Inflammatory macrophage treated with lipopolysaccharide for 1 hour (primary cell): ENCODE measurements at regions not wholly inside any gene's neighbourhood (a gene's known extent, or its start where the extent isn't known, plus 50 kb on each side); places are given as distances from the start of the nearest gene placed in this dataset.

Experiments used
- DNase-seq, 2 donors: peaks; one replicate each; pipeline ENCODE4 v3.0.0-alpha.2; 2020 to 2022

- no peak for DNase-seq
These were observed 320.3 kb downstream of the BMP2 start for GRCh38 chr20:7087803-7088202.

GRCh38 chr20:7090001-7090400 lies 322.5 kb downstream of the BMP2 start:
- DNase-seq, result no peak

GRCh38 chr20:7090811-7091210 lies 323.3 kb downstream of the BMP2 start:
- no peak for DNase-seq

GRCh38 chr20:7091655-7092054 lies 324.2 kb downstream of the BMP2 start:
- no peak for DNase-seq

- peak; percentile 7 to 62 for DNase-seq
These were observed 327.0 kb downstream of the BMP2 start for GRCh38 chr20:7094438-7094997.

GRCh38 chr20:7106910-7107309 lies 339.4 kb downstream of the BMP2 start:
- DNase-seq, result no peak

GRCh38 chr20:7108929-7109328 lies 341.4 kb downstream of the BMP2 start:
- DNase-seq, result no peak

GRCh38 chr20:7113577-7114466 lies 346.3 kb downstream of the BMP2 start:
- peak in 1 of 2 donors; percentile 3 for DNase-seq

GRCh38 chr20:7123457-7123856 lies 356.0 kb downstream of the BMP2 start:
- no peak for DNase-seq

GRCh38 chr20:7124120-7124519 lies 356.6 kb downstream of the BMP2 start:
- DNase-seq, result no peak

GRCh38 chr20:7136886-7137285 lies 369.4 kb downstream of the BMP2 start:
- no peak for DNase-seq

GRCh38 chr20:7137395-7138151 lies 370.1 kb downstream of the BMP2 start:
- DNase-seq, result no peak

- DNase-seq, result no peak
These were observed 377.0 kb downstream of the BMP2 start for GRCh38 chr20:7144464-7144863.

GRCh38 chr20:7146552-7147219 lies 379.2 kb downstream of the BMP2 start:
- DNase-seq, result no peak

GRCh38 chr20:7147220-7147601 lies 379.7 kb downstream of the BMP2 start:
- no peak for DNase-seq

- DNase-seq, result no peak
These were observed 384.4 kb downstream of the BMP2 start for GRCh38 chr20:7151676-7152470.

GRCh38 chr20:7155282-7155681 lies 387.8 kb downstream of the BMP2 start:
- DNase-seq, result no peak

- no peak for DNase-seq
These were observed 388.3 kb downstream of the BMP2 start for GRCh38 chr20:7155794-7156193.

GRCh38 chr20:7159903-7160302 lies 392.4 kb downstream of the BMP2 start:
- no peak for DNase-seq

- DNase-seq, result no peak
These were observed 394.2 kb downstream of the BMP2 start for GRCh38 chr20:7161690-7162089.

- no peak for DNase-seq
These were observed 404.4 kb downstream of the BMP2 start for GRCh38 chr20:7171911-7172310.

GRCh38 chr20:7174554-7174953 lies 407.1 kb downstream of the BMP2 start:
- DNase-seq, result no peak
